ENCODE measurements at regions not wholly inside any gene's neighbourhood (a gene's known extent, or its start where the extent isn't known, plus 50 kb on each side); places are given as distances from the start of the nearest gene placed in this dataset.
"Not testable (repeated sequence)": the region's sequence is repeated elsewhere in the genome, so short reads cannot be mapped to it uniquely, and the experiment has no call there.

DNA sequence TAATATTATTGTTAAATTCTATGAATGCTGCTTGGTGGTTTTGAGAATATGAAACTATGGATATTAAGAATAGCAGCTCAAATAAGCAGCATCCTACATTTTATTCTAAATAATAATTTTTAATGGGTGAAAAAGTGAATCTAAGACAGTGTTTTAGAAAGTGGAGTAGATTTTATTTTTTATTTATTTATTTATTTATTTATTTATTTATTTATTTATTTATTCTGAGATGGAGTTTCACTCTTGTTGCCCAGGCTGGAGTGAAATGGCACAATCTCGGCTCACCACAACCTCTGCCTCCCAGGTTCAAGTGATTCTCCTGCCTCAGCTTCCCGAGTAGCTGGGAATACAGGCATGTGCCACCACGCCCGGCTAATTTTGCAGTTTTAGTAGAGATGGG, 1199.4 kb downstream of the EPHA7 start:
- DNase-seq, result not testable (repeated sequence)

DNA sequence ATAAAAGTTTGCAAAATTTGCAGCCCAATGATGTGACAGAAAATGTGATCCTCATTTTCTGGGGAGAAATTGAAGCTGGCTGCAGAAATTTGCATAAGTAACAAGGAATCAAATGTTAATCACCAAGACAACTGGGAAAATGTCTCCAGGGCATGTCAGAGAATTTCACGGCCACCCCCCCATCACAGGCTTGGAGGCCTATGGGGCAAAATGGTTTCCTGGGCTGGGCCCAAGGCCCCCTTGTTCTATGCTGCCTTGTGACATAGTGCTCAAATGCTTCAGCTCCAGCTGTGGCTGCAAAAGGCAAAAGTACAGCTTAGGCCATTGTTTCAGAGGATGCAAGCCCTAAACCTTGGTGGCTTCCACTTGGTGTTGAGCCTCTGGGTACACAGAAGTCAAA, 1202.6 kb downstream of the EPHA7 start:
- DNase-seq, result no peak

DNA sequence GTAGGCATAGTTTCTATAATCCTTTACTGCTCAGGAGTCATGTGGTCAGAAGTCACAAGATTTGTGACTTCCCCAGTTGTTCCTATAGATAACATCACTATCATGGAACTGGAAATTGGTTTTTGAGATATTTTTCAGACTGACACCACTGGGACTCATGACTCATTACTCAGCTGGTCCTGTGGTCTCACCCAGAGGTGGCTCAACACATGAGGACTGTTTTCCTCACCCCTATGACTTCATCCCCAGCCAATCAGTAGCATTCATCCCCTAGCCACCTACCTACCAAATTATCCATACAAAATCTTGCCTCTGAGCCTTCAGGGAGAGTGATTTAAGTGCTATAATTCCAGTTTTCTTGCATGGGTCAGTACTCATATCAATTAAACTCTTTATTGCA, 1217.7 kb downstream of the EPHA7 start:
- no peak for DNase-seq

DNA sequence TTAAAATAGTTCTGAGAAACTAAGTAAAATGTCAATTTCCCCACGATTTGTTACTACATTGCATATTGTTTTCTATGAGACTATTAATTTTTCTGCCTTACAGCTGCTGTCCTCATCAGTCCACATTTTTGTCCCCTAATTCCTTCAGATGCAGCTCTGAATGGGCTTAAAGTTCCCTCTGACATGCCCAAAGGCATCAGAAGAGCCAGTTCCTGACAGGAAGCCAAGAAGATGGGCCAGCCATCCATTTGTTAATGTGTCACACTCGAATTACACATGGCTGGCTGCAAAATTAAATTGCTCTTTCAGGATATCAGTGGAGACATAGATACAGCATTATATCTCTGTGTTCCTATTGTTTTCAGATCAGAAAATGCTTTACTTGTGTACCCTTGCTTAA, 1223.0 kb downstream of the EPHA7 start:
- DNase-seq, result no peak

DNA sequence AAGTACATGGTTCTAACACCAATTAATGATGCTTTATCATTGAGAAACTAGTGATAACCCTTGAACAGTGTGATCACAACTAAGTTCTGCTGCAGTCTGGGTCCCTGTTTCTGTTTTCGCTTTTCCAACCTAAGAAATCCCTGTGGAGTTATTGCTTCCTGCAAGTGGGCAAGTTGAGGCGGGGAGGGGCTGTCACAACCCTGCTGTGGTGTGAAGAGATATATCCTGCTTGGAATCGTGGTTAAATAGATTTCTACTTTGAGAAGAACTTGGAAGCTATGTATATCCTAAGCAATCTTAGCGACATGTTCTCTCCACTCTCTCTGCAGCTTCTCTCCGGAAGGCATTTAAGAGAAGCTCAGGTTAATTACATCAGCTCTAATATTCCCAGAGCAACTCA, 1223.6 kb downstream of the EPHA7 start:
- DNase-seq, result no peak

DNA sequence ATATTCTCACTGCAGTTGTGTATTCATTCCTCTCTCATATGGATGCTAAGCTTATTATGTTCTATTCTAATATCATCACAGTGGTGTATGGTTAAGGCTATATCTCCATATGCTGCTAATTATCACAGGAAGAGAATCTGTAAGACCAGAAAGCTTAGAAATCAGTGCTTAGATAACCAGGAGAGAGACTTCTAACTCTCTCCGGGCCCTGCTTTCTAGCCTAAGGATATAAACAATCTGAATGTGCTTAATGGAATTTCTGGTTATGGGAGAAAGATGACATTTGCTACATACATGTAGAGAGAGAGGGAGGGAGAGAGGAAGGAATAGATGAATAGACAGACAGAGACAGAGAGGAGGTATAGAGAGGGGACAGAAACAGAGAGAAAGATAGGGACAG, 1231.3 kb downstream of the EPHA7 start:
- DNase-seq, result no peak

DNA sequence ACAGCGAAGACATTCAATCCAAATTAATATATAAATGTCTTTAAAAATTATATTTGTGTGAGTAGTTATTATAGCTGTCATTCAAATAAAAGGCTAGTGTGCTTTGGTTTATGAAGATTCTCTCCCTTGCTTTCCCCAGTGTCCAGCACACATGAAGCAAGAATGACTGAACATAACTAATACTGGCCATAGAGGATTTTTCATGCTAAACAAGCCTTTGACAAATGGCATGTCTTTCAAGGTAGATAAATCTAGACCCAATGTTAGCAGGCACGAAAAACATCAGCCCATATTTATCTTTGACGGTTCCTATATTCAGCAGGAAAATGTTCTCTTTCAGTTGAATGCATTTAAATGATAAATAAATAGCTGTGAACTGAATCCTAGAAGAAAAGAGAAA, 1234.4 kb downstream of the EPHA7 start:
- DNase-seq, result no peak

DNA sequence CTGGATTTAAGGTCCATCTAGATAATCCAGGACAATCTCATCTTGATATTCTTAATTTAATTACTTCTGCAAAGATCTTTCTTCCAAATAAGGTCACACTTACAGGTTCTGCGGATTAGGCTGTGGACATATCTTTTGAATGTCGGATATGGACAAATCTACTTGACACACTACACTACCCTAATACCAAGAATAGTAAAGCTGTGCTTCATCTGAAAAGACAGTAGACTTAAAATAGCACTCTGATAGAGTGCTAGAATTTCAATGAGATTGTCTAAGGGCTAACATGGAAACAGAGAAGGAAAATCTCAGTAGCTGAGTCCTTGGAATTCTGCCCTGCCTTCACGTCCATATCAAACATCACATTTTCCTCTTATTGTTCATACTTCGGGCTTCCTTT, 1238.0 kb downstream of the EPHA7 start:
- DNase-seq, result no peak

DNA sequence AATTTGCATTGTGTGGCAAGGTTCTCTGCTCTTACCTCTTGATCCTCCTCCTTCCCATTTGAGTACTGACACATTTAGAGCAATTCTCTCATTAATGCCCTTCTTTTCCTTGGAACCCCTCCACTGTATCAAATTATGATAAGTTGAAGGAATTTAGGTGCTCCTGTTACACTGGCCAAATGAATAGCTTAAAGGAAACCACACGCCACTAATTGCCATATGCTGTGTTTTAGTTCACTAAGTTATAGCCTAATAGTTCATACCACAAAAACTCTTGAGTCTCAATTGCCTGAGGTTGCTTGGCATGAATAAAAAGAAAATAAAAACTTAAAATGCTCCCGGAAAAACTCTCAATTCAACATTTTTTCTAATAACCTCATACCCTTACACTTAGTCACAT, 1239.3 kb downstream of the EPHA7 start:
- DNase-seq, result no peak

DNA sequence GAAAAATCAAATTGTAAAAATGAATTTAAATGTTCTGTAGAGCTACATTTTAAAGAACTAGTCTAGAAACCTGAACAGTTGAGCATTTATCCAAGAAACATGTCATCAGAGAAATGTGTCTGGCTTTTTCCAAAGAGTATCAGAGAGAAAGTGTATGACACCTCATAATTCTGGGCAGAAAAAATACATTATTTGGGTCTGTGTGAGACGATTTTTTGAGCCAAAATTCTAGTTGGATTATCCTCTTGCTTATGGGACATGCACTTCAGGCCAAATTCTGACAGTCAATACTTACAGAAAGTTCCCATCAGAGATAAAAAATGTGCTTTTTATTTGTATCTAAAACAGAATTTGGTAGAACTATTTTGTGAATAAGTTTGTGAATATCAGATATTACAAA, 1242.7 kb downstream of the EPHA7 start:
- DNase-seq, result no peak

DNA sequence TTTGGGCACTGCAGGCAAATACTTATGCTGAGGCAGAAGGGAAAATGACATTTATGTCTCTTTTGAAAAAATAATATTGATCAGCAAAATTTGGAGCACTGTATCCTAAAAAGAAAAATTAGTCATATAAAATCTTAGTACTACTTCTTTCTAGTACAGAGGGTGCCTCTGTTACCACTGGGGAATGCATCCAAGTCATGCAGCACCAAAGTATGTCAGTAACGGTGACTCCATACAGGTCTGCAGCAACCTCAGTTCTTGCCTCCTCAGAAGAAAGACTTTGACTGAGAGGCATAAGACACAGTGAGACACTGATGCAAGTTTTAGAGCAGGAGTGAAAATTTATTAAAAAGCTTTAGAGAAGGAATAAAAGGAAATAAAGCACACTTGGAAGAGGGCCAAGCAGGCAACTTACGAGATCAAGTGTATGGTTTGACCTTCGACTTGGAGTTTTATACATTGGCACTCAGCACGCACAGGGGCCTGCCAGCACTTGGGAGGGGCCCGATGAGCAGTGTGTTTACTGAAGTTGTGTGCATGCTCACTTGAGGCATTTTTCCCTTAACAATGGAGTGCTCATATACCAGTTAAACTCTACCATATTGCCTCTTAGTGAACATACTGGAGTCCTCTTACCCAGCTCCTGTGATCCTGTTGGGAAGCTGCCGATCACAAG, 1244.8 kb downstream of the EPHA7 start:
- DNase-seq, result no peak

DNA sequence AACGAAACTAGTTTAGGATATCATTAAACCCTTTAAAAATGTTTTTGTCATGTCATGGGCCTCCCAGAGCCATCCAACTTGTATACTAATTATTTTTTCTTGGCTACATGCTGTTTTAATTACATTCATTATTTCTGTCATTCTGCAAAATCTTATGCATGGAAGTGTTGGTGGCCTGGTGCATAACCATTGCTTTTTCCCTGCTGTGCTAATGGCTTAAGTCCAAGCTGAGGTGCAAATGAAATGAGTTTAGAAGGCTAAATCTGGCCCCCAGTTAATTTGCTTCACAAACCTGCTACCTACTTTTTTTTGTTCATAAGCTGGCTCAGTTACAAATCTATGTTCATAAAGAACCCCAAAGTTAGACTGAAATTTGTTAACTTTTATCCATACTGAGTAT, 1249.9 kb downstream of the EPHA7 start:
- no peak for DNase-seq

DNA sequence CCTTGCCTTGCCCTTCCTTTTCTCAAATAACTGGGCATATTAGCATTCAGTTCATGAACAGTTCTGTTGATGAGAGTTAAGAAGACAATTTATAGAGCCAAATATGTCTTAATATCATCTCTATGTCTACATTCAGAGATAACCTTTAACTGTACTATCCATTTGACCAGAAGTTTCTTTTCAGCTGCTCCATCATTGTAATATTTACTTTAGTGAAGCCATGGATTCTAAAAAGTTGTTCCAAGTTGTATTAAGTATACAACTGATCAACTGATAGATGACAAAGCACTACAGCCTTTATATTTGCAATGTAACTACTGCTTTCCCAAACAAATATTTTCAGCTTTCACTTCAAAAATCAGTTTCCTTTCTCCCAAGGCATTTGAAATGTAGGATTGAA, 1252.7 kb downstream of the EPHA7 start:
- no peak for DNase-seq

DNA sequence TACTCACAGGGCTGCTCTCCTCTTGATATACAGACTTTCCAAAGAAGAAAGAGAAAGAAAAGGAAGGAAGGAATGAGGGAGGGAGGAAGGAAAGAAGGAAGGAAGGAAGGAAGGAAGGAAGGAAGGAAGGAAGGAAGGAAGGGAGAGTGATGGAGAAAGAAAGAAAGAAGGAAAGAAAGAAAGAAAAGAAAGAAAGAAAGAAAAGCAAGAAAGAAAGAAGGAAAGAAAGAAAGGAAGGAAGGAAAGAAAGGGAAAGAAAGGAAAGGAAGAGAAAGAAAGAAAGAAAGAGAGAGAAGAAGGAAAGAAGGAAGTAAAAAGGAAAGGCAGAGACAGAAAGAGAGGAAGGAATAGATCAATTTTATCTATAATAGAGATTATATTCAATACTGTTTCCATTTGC, 1257.4 kb downstream of the EPHA7 start:
- no peak for DNase-seq

DNA sequence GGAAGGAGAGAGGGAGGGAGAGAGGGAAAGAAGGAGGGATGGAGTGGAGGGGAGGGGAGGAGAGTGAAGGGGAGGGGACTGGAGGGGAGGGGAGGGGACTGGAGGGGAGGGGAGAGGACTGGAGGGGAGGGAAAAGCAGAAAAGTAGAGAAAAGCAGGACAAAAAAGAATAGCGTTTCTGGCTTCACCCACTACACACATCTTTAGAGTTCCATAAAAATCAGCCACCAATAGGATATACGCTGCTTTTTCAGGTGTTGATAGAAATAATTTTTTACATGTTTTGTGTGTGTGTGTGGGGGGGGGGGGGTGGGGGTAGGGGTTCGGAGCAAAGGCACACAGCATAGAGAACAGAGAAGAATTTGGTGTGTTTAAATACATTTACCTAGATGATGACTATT, 1259.1 kb downstream of the EPHA7 start:
- DNase-seq, result no peak

DNA sequence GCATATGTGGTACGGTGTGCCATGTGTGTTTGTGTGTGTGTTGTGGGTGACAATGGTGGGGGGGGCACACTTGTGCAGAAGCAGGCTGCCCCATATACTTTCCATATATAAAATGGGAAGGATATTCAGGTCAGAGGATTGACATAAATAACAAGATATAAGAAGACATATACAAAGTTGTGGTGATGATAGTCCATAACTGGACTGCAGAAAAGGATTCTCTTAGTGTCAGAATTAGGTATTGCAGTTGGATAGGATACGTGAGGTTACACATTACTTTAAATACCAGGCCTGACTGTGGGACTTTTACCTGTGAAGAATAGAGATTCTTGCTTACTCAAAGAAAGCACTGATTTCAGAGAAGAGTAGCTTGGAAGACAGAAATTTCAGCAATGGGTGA, 1260.3 kb downstream of the EPHA7 start:
- no peak for DNase-seq

DNA sequence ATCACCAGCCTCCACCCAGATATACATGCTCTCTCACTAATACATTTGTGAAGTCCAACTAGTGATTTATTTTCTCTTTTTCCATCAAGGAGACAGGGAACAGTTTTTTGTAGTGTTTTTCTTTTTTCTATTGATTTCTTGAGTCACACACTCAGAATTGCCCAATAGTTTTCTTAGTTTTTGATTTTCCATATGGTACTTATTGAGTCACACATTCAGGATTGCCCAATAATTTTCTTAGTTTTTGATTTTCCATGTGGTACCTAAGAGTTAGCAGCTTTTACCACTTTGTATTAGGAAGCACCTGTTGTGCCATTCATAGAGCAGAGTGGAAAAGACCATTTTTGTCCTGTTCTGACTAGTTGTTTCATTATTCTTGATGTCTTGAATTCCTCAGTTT, 1268.8 kb downstream of the EPHA7 start:
- no peak for DNase-seq

DNA sequence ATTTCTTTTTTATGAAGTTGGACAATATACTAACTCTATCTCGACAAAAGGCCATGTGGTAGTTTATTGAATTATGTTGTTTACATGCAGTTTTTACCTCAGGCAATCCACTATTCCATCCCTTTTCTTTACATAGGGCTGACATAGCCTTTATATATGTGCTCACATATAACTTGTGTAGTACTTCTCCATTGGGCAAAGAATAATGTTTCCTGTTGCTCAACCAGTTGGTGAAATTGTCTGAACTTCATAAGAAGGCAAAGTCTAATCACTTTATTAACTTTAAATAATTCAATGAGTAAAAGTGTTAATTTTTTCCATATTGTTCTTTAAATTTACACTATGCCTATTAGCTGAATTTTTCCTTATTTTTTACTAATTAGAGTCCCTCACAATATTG, 1272.1 kb downstream of the EPHA7 start:
- DNase-seq, result no peak

DNA sequence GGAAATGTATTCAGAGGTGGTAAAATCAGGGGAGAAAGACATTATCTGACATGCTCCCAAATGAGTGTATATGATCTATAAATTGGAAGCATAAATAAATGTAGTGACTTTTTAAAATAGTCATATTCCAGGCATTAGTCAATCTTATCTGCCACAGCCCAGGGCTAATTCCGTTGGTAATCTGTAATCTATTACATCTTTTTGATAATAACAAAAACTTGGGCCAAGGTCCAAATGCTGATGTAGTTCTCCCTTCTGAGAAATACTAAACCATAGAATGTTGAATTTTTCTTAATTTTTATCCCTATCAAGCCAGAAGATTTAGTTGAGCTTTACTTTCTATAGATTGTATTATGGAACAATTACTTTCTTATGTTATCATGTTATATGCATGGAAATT, 1279.8 kb downstream of the EPHA7 start:
- DNase-seq, result no peak

DNA sequence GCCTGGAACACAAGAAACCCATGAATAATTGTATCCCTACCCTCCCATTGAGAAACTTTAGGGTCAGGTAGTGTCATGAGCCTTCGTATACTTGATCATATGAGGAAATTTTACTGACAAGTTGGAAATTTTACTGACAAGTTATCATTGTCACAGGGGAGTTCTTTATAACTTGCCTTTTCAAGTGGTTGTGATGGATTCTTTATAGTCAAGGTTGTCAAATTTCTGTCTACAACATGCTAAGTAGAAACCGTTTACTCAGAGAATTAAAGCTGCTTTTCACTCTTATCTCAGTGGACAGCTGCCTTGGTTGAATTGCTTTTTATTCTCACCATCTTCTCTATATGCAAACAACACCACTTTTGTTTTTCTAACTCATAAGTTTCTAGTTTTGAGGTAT, 1286.4 kb downstream of the EPHA7 start:
- DNase-seq, result no peak

DNA sequence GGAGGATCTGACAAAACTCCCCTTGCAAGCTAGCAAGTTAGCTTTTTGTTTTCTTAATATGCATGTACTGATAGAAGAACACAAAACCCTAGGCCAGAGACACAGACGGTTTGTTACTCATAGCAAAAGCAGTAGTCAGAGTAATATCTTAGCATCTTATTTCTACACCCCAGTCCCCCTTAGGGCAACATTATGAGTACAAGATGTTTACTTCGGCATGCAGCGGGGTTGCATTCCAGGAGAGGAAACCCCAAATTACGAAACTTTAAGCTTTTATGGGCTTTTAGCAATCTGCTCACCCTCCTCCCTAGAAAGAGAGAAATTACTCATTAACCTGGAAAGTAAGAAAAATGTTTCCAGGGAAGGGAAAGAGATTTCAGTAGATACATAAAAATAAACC, 1286.9 kb downstream of the EPHA7 start:
- no peak for DNase-seq

DNA sequence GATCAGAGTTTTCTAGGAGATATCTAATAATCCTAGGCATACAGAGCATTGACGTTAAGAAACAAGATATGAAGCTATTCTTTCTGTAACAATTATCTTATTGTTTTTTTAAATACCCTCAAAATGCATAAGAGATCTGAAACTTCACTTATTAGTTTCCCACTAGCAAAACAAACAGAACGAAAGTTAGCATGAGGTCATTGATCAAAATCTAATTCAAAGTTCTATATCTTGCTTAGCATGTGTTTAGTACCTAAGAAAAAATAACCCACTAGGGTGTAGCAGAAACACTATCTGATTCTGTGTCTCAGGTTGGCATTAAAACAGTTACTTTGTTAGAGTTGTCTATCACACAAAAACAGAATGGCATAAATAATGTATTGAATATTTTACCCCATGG, 1288.4 kb downstream of the EPHA7 start:
- no peak for DNase-seq

DNA sequence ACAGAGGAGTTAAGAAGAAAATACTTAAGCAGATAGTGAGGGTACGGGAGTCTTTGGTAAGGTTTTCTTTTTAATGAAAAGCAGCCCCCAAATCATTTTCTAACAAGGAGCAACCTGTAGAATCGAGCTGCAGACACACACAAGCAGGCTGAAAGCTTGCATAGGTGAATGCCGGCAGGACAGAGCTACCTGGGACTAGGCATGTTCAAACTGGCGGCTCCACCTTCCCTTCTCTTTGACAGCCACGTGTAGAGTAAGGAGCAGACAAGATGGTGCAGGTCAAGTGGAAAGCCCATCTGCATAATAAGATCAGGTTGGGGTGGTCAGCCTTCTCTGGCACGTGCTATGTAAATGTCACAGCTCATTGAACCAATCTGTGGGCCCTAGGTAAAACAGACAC, 1292.4 kb downstream of the EPHA7 start:
- no peak for DNase-seq

DNA sequence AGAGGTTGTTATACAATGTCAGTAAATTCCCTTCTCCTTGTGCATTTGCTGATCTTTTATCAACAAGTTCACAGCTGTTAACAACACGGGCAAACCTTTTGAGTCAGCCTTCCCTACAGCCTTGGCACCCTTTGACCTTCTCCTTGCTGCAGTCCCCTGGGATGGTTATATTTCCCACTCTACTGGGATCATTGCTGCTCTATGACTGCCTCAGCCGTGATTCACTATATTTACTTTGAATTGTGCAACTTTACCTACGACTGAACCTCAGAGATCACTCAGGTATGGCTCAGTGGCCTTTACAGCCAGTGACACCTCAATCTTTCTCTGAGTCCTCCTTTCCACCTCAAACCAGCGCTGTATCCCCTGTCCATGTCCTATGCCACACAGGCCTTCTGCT, 1293.3 kb downstream of the EPHA7 start:
- DNase-seq, result no peak

DNA sequence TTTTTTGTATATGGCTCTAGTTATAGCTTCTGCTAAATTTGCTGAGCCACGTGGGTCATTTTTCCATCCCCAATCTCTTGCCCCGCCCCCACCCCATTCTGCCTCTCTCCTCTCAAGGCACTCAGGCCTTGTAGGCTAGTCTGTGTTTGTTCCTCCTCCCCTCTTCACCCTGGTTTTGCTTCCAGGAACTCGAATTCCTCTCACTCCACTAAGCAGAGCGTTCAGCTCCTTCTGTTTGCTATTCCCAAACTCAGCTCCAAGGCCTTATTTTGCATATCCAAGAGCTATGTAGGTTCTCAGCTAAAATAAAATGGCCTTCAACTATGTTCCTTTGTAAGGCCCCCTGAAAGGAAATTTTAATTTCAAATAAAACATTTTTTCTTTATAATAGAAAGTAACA, 1293.7 kb downstream of the EPHA7 start:
- no peak for DNase-seq

DNA sequence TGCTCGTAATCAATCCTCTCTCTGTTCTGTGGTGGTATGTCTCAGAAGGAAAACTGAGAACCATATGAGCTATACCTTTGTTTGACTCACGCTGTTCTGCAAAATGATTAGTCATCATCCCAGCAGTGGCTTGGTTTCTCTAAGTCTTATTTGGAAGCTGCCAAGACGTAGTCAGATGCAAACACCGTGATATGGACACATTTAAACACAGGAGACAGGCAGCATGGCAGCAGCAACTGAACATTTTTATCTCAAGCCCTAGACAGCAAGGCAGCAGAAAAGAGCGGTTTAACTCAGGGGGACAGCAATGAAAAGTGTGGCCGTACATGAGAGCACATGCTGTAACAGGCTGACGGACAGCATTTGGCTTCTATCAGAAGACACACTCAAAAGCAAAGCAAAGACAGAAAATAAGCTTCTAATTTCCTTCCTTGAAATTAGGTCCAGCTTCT, 1295.1 kb downstream of the EPHA7 start:
- DNase-seq, result no peak
